Gastroesophageal sphincter (tissue), 4 donors: ENCODE measurements at regions not wholly inside any gene's neighbourhood (a gene's known extent, or its start where the extent isn't known, plus 50 kb on each side); places are given as distances from the start of the nearest gene placed in this dataset.

Experiments
- ATAC-seq: fragments of 150-250 bp; one replicate; pipeline ENCODE4 v1.9.1; 2016; ENCODE audit warnings: mild to moderate bottlenecking, moderate library complexity
- H3K27ac ChIP-seq, 4 donors: fragments of 200-600 bp; sonication (generic) in 3 of 4; 1 replicate in 3 of 4; 2 replicates in 1 of 4; pipeline ENCODE4 v1.5.1; 2016 to 2019
- H3K27me3 ChIP-seq: fragments of 200-600 bp; sonication (generic); one replicate; pipeline ENCODE4 v1.5.1; 2019
- H3K36me3 ChIP-seq, 2 donors: fragments of 200-600 bp; sonication (generic); one replicate each; pipeline ENCODE4 v1.5.1; 2019; ENCODE audit warnings: control low read depth in 1 of 2
- H3K4me1 ChIP-seq, 3 donors: fragments of 200-600 bp; sonication (generic); 1 replicate in 2 of 3; 2 replicates in 1 of 3; pipeline ENCODE4 v1.5.1; 2016 to 2019; ENCODE audit warnings: control low read depth in 2 of 3
- H3K4me3 ChIP-seq, 2 donors: fragments of 200-600 bp; sonication (generic); one replicate each; pipeline ENCODE4 v1.5.1; 2019; ENCODE audit warnings: mild to moderate bottlenecking in 1 of 2, moderate library complexity in 1 of 2
- H3K9me3 ChIP-seq, 3 donors: fragments of 200-600 bp; sonication (generic); one replicate each; pipeline ENCODE4 v1.5.1; 2017 to 2019; ENCODE audit warnings: control low read depth in 2 of 3
- CTCF ChIP-seq, 4 experiments: fragments of 200-600 bp in 2 of 4; fragments of 450-650 bp in 2 of 4; sonication (generic) in 1 of 4; IDR thresholded peaks; one replicate each; pipeline ENCODE4 v1.5.1; 2017 to 2019; ENCODE audit warnings: antibody characterized with exemption in 4 of 4, mild to moderate bottlenecking in 2 of 4, moderate library complexity in 2 of 4
- EP300 ChIP-seq: sonication (generic); formaldehyde crosslinking; IDR thresholded peaks from one replicate; pipeline ENCODE4 v1.6.1; 2017; ENCODE audit warnings: antibody characterized with exemption, mild to moderate bottlenecking
- POLR2A ChIP-seq, 2 donors: fragments of 450-650 bp; IDR thresholded peaks; one replicate each; pipeline ENCODE4 v1.6.1; 2017; ENCODE audit warnings: antibody characterized with exemption in 2 of 2, mild to moderate bottlenecking in 2 of 2, moderate library complexity in 1 of 2
- POLR2AphosphoS5 ChIP-seq: sonication (generic); formaldehyde crosslinking; IDR thresholded peaks from one replicate; pipeline ENCODE4 v1.6.1; 2017; ENCODE audit warnings: antibody characterized with exemption
- WGBS, 2 donors: methylation state at CpG; one replicate each; pipeline ENCODE4 v1.1.5; 2018; ENCODE audit warnings: low coverage in 1 of 2; 5-methylcytosine and 5-hydroxymethylcytosine counted together

GRCh38 chr2:59074071-59074470 lies 832.9 kb upstream of the FANCL start:
- WGBS, 2 donors, result 85 to 100% methylated on average over 3 of the region's 3 CpGs
- TF ChIP-seq POLR2AphosphoS5 (no peak), EP300 (no peak), CTCF (IDR thresholded peaks at IDR 0.05) (no peak), POLR2A (IDR thresholded peaks at IDR 0.05) (no peak)
- Histone ChIP-seq H3K36me3 (no peaks in the 10 kb centered on the region), H3K27ac (no peak overlapping the region), H3K9me3 (peaks cover 0 to 11% (median 0%) of the 10 kb centered on the region in 3 donors), H3K4me1 (no peaks in the 10 kb centered on the region), H3K27me3 (no peaks in the 10 kb centered on the region), H3K4me3 (no peak overlapping the region)
- ATAC-seq, result no peak

- TF ChIP-seq CTCF (IDR thresholded peaks at IDR 0.05) (no peak), POLR2A (IDR thresholded peaks at IDR 0.05) (no peak), EP300 (no peak), POLR2AphosphoS5 (no peak)
- ATAC-seq, result no peak
- H3K27me3 ChIP-seq, result no peaks in the 10 kb centered on the region
- H3K4me1 ChIP-seq, result no peaks in the 10 kb centered on the region
- WGBS, 2 donors, result 92 to 96% methylated on average over 6 of the region's 6 CpGs
- H3K9me3 ChIP-seq, result peaks cover 0 to 11% (median 0%) of the 10 kb centered on the region in 3 donors
- H3K4me3 ChIP-seq, result no peak overlapping the region
- H3K27ac ChIP-seq, result no peak overlapping the region
- H3K36me3 ChIP-seq, result no peaks in the 10 kb centered on the region
Measured at GRCh38 chr2:59073286-59073685, 832.2 kb upstream of the FANCL start.

GRCh38 chr2:59068255-59068654 lies 827.1 kb upstream of the FANCL start:
- Histone ChIP-seq H3K27me3 (no peaks in the 10 kb centered on the region), H3K27ac (no peak overlapping the region), H3K4me1 (no peaks in the 10 kb centered on the region), H3K36me3 (no peaks in the 10 kb centered on the region), H3K9me3 (peaks cover 0 to 11% (median 0%) of the 10 kb centered on the region in 3 donors), H3K4me3 (no peak overlapping the region)
- TF ChIP-seq POLR2AphosphoS5 (no peak), EP300 (no peak), POLR2A (IDR thresholded peaks at IDR 0.05) (no peak), CTCF (IDR thresholded peaks at IDR 0.05) (no peak)
- WGBS, 2 donors, result 12 to 80% methylated on average over 1 to 2 of the region's 2 CpGs
- ATAC-seq, result no peak

GRCh38 chr2:59066787-59067399 lies 825.8 kb upstream of the FANCL start:
- peaks cover 0 to 10% (median 0%) of the 10 kb centered on the region in 3 donors for H3K9me3 ChIP-seq
- no peak for ATAC-seq
- H3K36me3 ChIP-seq, result no peaks in the 10 kb centered on the region
- TF ChIP-seq CTCF (IDR thresholded peaks at IDR 0.05) (no peak), EP300 (no peak), POLR2A (IDR thresholded peaks at IDR 0.05) (no peak), POLR2AphosphoS5 (no peak)
- 100% methylated on average over 1 to 2 of the region's 56 CpGs for WGBS, 2 donors
- no peaks in the 10 kb centered on the region for H3K27me3 ChIP-seq
- no peak overlapping the region for H3K4me3 ChIP-seq
- H3K4me1 ChIP-seq, result no peaks in the 10 kb centered on the region
- H3K27ac ChIP-seq, result no peak overlapping the region

- no peaks in the 10 kb centered on the region for H3K27me3 ChIP-seq
- no peaks in the 10 kb centered on the region for H3K36me3 ChIP-seq
- TF ChIP-seq POLR2A (IDR thresholded peaks at IDR 0.05) (no peak), CTCF (IDR thresholded peaks at IDR 0.05) (no peak), POLR2AphosphoS5 (no peak)
- WGBS, 2 donors, result 60 to 63% methylated on average over 4 of the region's 4 CpGs
- no peaks in the 10 kb centered on the region for H3K9me3 ChIP-seq
- no peak overlapping the region for H3K4me3 ChIP-seq
- H3K4me1 ChIP-seq, result no peaks in the 10 kb centered on the region
- no peak overlapping the region for H3K27ac ChIP-seq
- no peak for ATAC-seq
Measured at GRCh38 chr2:59047373-59047995, 806.4 kb upstream of the FANCL start.
